ENCODE measurements at regions not wholly inside any gene's neighbourhood (a gene's known extent, or its start where the extent isn't known, plus 50 kb on each side); places are given as distances from the start of the nearest gene placed in this dataset.

GRCh38 chr3:5762506-5762905 lies 575.0 kb downstream of the EDEM1 start:
- no peak for TF ChIP-seq CTCF (IDR thresholded peaks at IDR 0.05)
- TF ChIP-seq POLR2A (IDR thresholded peaks at IDR 0.05) = no peak
- Histone ChIP-seq H3K36me3 (no peaks in the 10 kb centered on the region), H3K27ac (no peak overlapping the region), H3K27me3 (no peaks in the 10 kb centered on the region), H3K4me3 (no peak overlapping the region), H3K4me1 (no peaks in the 10 kb centered on the region), H3K9me3 (no peaks in the 10 kb centered on the region)
- no peak for DNase-seq
- intact Hi-C loops (cut with DNase I; ENCODE audit: low total_unique reads) = no loop called here

- Histone ChIP-seq H3K27ac (no peak overlapping the region), H3K36me3 (no peaks in the 10 kb centered on the region), H3K4me1 (no peaks in the 10 kb centered on the region), H3K27me3 (no peaks in the 10 kb centered on the region), H3K4me3 (no peak overlapping the region), H3K9me3 (no peaks in the 10 kb centered on the region)
- DNase-seq = no peak
- intact Hi-C loops (cut with DNase I; ENCODE audit: low total_unique reads) = no loop called here
- no peak for TF ChIP-seq CTCF (IDR thresholded peaks at IDR 0.05)
- TF ChIP-seq POLR2A (IDR thresholded peaks at IDR 0.05) = no peak
Observed at GRCh38 chr3:5766848-5767247, 579.3 kb downstream of the EDEM1 start.

- Histone ChIP-seq H3K9me3 (no peaks in the 10 kb centered on the region), H3K27ac (no peak overlapping the region), H3K4me3 (no peak overlapping the region), H3K27me3 (no peaks in the 10 kb centered on the region), H3K4me1 (no peaks in the 10 kb centered on the region), H3K36me3 (no peaks in the 10 kb centered on the region)
- no peak for DNase-seq
- no peak for TF ChIP-seq POLR2A (IDR thresholded peaks at IDR 0.05)
- TF ChIP-seq CTCF (IDR thresholded peaks at IDR 0.05) = no peak
- intact Hi-C loops (cut with DNase I; ENCODE audit: low total_unique reads) = no loop called here
Observed at GRCh38 chr3:5767304-5767703, 579.8 kb downstream of the EDEM1 start.

GRCh38 chr3:5768281-5768945 lies 580.9 kb downstream of the EDEM1 start:
- intact Hi-C loops (cut with DNase I; ENCODE audit: low total_unique reads) = no loop called here
- Histone ChIP-seq H3K27me3 (no peaks in the 10 kb centered on the region), H3K4me1 (no peaks in the 10 kb centered on the region), H3K4me3 (no peak overlapping the region), H3K36me3 (no peaks in the 10 kb centered on the region), H3K27ac (no peak overlapping the region), H3K9me3 (no peaks in the 10 kb centered on the region)
- no peak for TF ChIP-seq CTCF (IDR thresholded peaks at IDR 0.05)
- no peak for TF ChIP-seq POLR2A (IDR thresholded peaks at IDR 0.05)
- DNase-seq = no peak

GRCh38 chr3:5769825-5770224 lies 582.3 kb downstream of the EDEM1 start:
- DNase-seq = no peak
- Histone ChIP-seq H3K9me3 (no peaks in the 10 kb centered on the region), H3K27ac (no peak overlapping the region), H3K4me1 (no peaks in the 10 kb centered on the region), H3K27me3 (no peaks in the 10 kb centered on the region), H3K36me3 (no peaks in the 10 kb centered on the region), H3K4me3 (no peak overlapping the region)
- intact Hi-C loops (cut with DNase I; ENCODE audit: low total_unique reads) = no loop called here
- TF ChIP-seq CTCF (IDR thresholded peaks at IDR 0.05) (no peak), POLR2A (IDR thresholded peaks at IDR 0.05) (no peak)
